GM21576 (cell line): ENCODE measurements at regions not wholly inside any gene's neighbourhood (a gene's known extent, or its start where the extent isn't known, plus 50 kb on each side); places are given as distances from the start of the nearest gene placed in this dataset.

Source experiments
- ATAC-seq: cut with Tn5 transposase; IDR thresholded peaks from one replicate; pipeline ENCODE4 v1.9.1; 2021; ENCODE audit warnings: mild to moderate bottlenecking, moderate library complexity; ENCODE audit not compliant: unreplicated experiment

- no peak for ATAC-seq
These were observed 1120.2 kb downstream of the ARAP2 start for GRCh38 chr4:35124106-35124505.

- no peak for ATAC-seq
These were observed 1118.2 kb downstream of the ARAP2 start for GRCh38 chr4:35125995-35126712.

- no peak for ATAC-seq
These were observed 1105.9 kb downstream of the ARAP2 start for GRCh38 chr4:35138449-35138848.

GRCh38 chr4:35147761-35148160 lies 1096.6 kb downstream of the ARAP2 start:
- no peak for ATAC-seq

GRCh38 chr4:35151816-35152572 lies 1092.3 kb downstream of the ARAP2 start:
- no peak for ATAC-seq

- ATAC-seq = no peak
These were observed 1081.1 kb downstream of the ARAP2 start for GRCh38 chr4:35163168-35163567.

- no peak for ATAC-seq
These were observed 1080.3 kb downstream of the ARAP2 start for GRCh38 chr4:35164063-35164462.

GRCh38 chr4:35166466-35166865 lies 1077.8 kb downstream of the ARAP2 start:
- ATAC-seq = no peak

GRCh38 chr4:35167385-35167784 lies 1076.9 kb downstream of the ARAP2 start:
- no peak for ATAC-seq

- no peak for ATAC-seq
These were observed 1068.8 kb downstream of the ARAP2 start for GRCh38 chr4:35175487-35175886.

- ATAC-seq = no peak
These were observed 1068.4 kb downstream of the ARAP2 start for GRCh38 chr4:35175894-35176293.

- no peak for ATAC-seq
These were observed 1061.9 kb downstream of the ARAP2 start for GRCh38 chr4:35182451-35182850.

GRCh38 chr4:35189988-35190613 lies 1054.2 kb downstream of the ARAP2 start:
- ATAC-seq = no peak

GRCh38 chr4:35201403-35201802 lies 1042.9 kb downstream of the ARAP2 start:
- no peak for ATAC-seq

GRCh38 chr4:35216636-35217035 lies 1027.7 kb downstream of the ARAP2 start:
- ATAC-seq = no peak

- ATAC-seq = no peak
These were observed 1027.0 kb downstream of the ARAP2 start for GRCh38 chr4:35217331-35217730.

- no peak for ATAC-seq
These were observed 1016.0 kb downstream of the ARAP2 start for GRCh38 chr4:35228313-35228712.

- no peak for ATAC-seq
These were observed 1015.3 kb downstream of the ARAP2 start for GRCh38 chr4:35229021-35229420.

GRCh38 chr4:35237924-35238323 lies 1006.4 kb downstream of the ARAP2 start:
- ATAC-seq = no peak

GRCh38 chr4:35238793-35239192 lies 1005.5 kb downstream of the ARAP2 start:
- no peak for ATAC-seq

GRCh38 chr4:35246493-35246892 lies 997.8 kb downstream of the ARAP2 start:
- no peak for ATAC-seq

- no peak for ATAC-seq
These were observed 997.3 kb downstream of the ARAP2 start for GRCh38 chr4:35247047-35247446.
